ENCODE measurements at regions not wholly inside any gene's neighbourhood (a gene's known extent, or its start where the extent isn't known, plus 50 kb on each side); places are given as distances from the start of the nearest gene placed in this dataset.

DNA sequence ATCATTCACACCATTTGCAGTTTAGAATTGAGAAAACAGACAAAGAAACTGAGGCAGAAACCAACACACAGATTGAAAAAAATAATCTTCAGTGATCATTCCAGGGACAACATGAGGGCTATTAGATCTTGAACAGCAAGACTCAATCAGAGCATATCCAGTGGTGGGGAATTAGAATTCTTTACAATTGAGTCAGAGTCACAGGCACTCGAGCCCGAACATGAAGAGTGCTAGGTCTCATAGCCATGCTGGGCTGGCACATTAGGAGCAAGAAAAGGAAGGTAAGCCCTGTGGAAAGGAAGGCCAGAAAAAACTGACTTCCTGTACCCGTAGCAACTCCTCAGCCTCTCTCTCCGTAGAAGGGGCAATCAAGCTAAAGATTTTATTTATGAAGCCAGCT, 419.9 kb downstream of the HAO1 start:
- Histone ChIP-seq H3K4me3 (no peak overlapping the region), H3K36me3 (ENCODE audit: control insufficient read depth in 4 of 4, insufficient read depth in 4 of 4, low read length in 4 of 4) (no peaks in the 10 kb centered on the region), H3K27me3 (ENCODE audit: control insufficient read depth in 3 of 3, insufficient read depth in 3 of 3, low read length in 2 of 3) (no peaks in the 10 kb centered on the region), H3K4me1 (ENCODE audit: control insufficient read depth in 5 of 5, insufficient read depth in 5 of 5, low read length in 5 of 5) (peaks cover 0 to 7% (median 0%) of the 10 kb centered on the region in 5 donors), H3K27ac (ENCODE audit: low read depth in 1 of 2, low read length in 1 of 2) (no peak overlapping the region), H3K9me3 (ENCODE audit: control insufficient read depth in 4 of 4, insufficient read depth in 3 of 4, low read length in 3 of 4) (no peaks in the 10 kb centered on the region), H3K9ac (ENCODE audit: insufficient read depth in 1 of 2, low read length in 2 of 2) (no peak overlapping the region)
- ATAC-seq (ENCODE audit: insufficient read depth, low FRiP score) (no peak), DNase-seq (no peak)
- WGBS, 2 donors, result 65 to 73% methylated on average over 4 of the region's 4 CpGs
- TF ChIP-seq, protein P1, sequence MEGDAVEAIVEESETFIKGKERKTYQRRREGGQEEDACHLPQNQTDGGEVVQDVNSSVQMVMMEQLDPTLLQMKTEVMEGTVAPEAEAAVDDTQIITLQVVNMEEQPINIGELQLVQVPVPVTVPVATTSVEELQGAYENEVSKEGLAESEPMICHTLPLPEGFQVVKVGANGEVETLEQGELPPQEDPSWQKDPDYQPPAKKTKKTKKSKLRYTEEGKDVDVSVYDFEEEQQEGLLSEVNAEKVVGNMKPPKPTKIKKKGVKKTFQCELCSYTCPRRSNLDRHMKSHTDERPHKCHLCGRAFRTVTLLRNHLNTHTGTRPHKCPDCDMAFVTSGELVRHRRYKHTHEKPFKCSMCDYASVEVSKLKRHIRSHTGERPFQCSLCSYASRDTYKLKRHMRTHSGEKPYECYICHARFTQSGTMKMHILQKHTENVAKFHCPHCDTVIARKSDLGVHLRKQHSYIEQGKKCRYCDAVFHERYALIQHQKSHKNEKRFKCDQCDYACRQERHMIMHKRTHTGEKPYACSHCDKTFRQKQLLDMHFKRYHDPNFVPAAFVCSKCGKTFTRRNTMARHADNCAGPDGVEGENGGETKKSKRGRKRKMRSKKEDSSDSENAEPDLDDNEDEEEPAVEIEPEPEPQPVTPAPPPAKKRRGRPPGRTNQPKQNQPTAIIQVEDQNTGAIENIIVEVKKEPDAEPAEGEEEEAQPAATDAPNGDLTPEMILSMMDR (IDR thresholded peaks at IDR 0.05; ENCODE audit: control extremely low read depth, extremely low read depth), result no peak

GRCh38 chr20:7523288-7523687, 417.0 kb downstream of the HAO1 start:
- Histone ChIP-seq H3K4me3 (no peak overlapping the region), H3K27me3 (ENCODE audit: control insufficient read depth in 3 of 3, insufficient read depth in 3 of 3, low read length in 2 of 3) (no peaks in the 10 kb centered on the region), H3K4me1 (ENCODE audit: control insufficient read depth in 5 of 5, insufficient read depth in 5 of 5, low read length in 5 of 5) (no peaks in the 10 kb centered on the region), H3K36me3 (ENCODE audit: control insufficient read depth in 4 of 4, insufficient read depth in 4 of 4, low read length in 4 of 4) (no peaks in the 10 kb centered on the region), H3K9ac (ENCODE audit: insufficient read depth in 1 of 2, low read length in 2 of 2) (no peak overlapping the region), H3K27ac (ENCODE audit: low read depth in 1 of 2, low read length in 1 of 2) (no peak overlapping the region), H3K9me3 (ENCODE audit: control insufficient read depth in 4 of 4, insufficient read depth in 3 of 4, low read length in 3 of 4) (no peaks in the 10 kb centered on the region)
- TF ChIP-seq, protein P1 (IDR thresholded peaks at IDR 0.05; ENCODE audit: control extremely low read depth, extremely low read depth), result no peak
- DNase-seq (no peak), ATAC-seq (ENCODE audit: insufficient read depth, low FRiP score) (no peak)

DNA sequence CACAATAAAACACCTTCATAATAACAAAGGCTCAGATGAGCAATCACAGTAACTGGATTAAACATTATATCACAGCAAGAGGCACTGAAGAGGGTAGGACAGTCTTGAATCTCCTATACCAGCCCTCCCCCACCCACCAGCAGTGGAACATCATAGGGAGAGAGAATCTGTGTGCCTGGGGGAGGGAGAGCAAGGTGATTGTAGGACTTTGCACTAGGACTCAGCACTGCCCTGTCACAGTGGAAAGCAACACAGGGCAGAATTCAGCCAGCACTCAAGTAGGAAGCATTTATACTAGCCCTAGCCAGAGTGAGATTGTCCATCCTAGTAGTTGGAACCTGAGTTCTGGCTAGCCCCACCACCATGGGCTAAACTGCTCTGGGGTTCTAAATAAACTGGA, 400.2 kb downstream of the HAO1 start:
- no peak overlapping the region for H3K9ac ChIP-seq (ENCODE audit: insufficient read depth in 1 of 2, low read length in 2 of 2)
- H3K27ac ChIP-seq (ENCODE audit: low read depth in 1 of 2, low read length in 1 of 2), result no peak overlapping the region
- H3K9me3 ChIP-seq (ENCODE audit: control insufficient read depth in 4 of 4, insufficient read depth in 3 of 4, low read length in 3 of 4), result no peaks in the 10 kb centered on the region
- TF ChIP-seq, protein P1 (IDR thresholded peaks at IDR 0.05; ENCODE audit: control extremely low read depth, extremely low read depth), result no peak
- no peak for ATAC-seq (ENCODE audit: insufficient read depth, low FRiP score)
- H3K4me1 ChIP-seq (ENCODE audit: control insufficient read depth in 5 of 5, insufficient read depth in 5 of 5, low read length in 5 of 5), result no peaks in the 10 kb centered on the region
- DNase-seq, result no peak
- H3K4me3 ChIP-seq, result no peak overlapping the region
- H3K27me3 ChIP-seq (ENCODE audit: control insufficient read depth in 3 of 3, insufficient read depth in 3 of 3, low read length in 2 of 3), result no peaks in the 10 kb centered on the region
- H3K36me3 ChIP-seq (ENCODE audit: control insufficient read depth in 4 of 4, insufficient read depth in 4 of 4, low read length in 4 of 4), result no peaks in the 10 kb centered on the region

- Histone ChIP-seq H3K4me1 (ENCODE audit: control insufficient read depth in 5 of 5, insufficient read depth in 5 of 5, low read length in 5 of 5) (no peaks in the 10 kb centered on the region), H3K27me3 (ENCODE audit: control insufficient read depth in 3 of 3, insufficient read depth in 3 of 3, low read length in 2 of 3) (no peaks in the 10 kb centered on the region), H3K9me3 (ENCODE audit: control insufficient read depth in 4 of 4, insufficient read depth in 3 of 4, low read length in 3 of 4) (no peaks in the 10 kb centered on the region), H3K27ac (ENCODE audit: low read depth in 1 of 2, low read length in 1 of 2) (no peak overlapping the region), H3K4me3 (no peak overlapping the region), H3K36me3 (ENCODE audit: control insufficient read depth in 4 of 4, insufficient read depth in 4 of 4, low read length in 4 of 4) (no peaks in the 10 kb centered on the region), H3K9ac (ENCODE audit: insufficient read depth in 1 of 2, low read length in 2 of 2) (no peak overlapping the region)
- TF ChIP-seq, protein P1 (IDR thresholded peaks at IDR 0.05; ENCODE audit: control extremely low read depth, extremely low read depth), result no peak
- WGBS, 2 donors, result 75 to 81% methylated on average over 2 of the region's 2 CpGs
- no peak for ATAC-seq (ENCODE audit: insufficient read depth, low FRiP score)
- no peak for DNase-seq
Measured at GRCh38 chr20:7540923-7541322, 399.3 kb downstream of the HAO1 start.

Measured in lung (tissue), 11 donors.